ENCODE measurements at regions not wholly inside any gene's neighbourhood (a gene's known extent, or its start where the extent isn't known, plus 50 kb on each side); places are given as distances from the start of the nearest gene placed in this dataset.

DNA sequence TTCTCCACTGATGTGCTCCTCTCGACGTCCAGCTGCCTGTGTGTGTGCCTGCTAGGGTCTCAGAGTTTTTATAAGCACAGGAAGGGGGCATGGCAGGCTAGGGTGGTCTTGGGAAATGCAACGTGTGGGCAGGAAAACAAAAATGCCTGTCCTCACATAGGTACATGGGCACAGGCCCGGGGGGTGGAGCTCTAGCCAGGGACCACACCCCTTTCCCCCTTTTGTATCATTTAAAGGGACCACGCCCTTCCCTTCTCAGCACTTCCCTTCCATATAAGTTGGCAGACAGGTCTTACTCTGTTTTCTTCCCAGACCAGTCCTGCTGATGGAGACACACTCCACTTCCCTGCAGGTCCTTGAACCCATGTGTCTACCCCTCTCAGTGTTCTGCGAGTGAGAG lies 645.0 kb downstream of the CBLN2 start:
- DNase-seq, result no peak
- peaks cover 57% of the 10 kb centered on the region for H3K9me3 Mint-ChIP-seq
- no peaks in the 10 kb centered on the region for H3K4me1 Mint-ChIP-seq (ENCODE audit: low read depth)
- H3K27me3 Mint-ChIP-seq (ENCODE audit: insufficient read depth), result no peaks in the 10 kb centered on the region
- no peak overlapping the region for H3K27ac Mint-ChIP-seq
- H3K36me3 Mint-ChIP-seq (ENCODE audit: low read depth), result no peaks in the 10 kb centered on the region; the same call in 1 of the 2 replicates
- no peak for TF ChIP-seq CTCF (IDR thresholded peaks at IDR 0.05)
- H3K4me3 Mint-ChIP-seq, result no peak overlapping the region

DNA sequence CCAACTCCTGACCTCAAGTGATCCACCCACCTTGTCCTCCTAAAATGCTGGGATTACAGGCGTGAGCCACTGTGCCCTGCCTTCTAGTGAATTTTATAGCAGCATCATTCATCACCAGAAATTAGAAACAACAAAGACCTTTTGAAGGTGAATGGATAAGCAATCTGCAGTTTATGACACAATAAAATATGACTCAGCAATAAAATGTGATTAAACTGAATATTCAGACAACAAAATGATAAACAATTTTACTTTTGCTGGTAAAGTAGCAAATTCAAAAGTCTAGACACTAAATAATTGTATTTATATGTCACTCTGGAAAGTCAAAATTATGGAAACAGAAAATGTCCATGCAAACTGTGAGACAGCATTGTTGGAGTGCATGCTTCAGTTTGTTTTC lies 656.6 kb downstream of the CBLN2 start:
- Mint-ChIP-seq H3K36me3 (ENCODE audit: low read depth) (no peaks in the 10 kb centered on the region), H3K27me3 (ENCODE audit: insufficient read depth) (no peaks in the 10 kb centered on the region; the same call in 1 of the 2 replicates), H3K27ac (no peak overlapping the region), H3K9me3 (peaks cover 39% of the 10 kb centered on the region), H3K4me3 (no peak overlapping the region), H3K4me1 (ENCODE audit: low read depth) (no peaks in the 10 kb centered on the region)
- DNase-seq, result no peak
- no peak for TF ChIP-seq CTCF (IDR thresholded peaks at IDR 0.05)

- no peaks in the 10 kb centered on the region for H3K27me3 Mint-ChIP-seq (ENCODE audit: insufficient read depth)
- DNase-seq, result no peak
- TF ChIP-seq CTCF (IDR thresholded peaks at IDR 0.05), result no peak
- H3K4me1 Mint-ChIP-seq (ENCODE audit: low read depth), result no peaks in the 10 kb centered on the region
- H3K9me3 Mint-ChIP-seq, result peaks cover 55% of the 10 kb centered on the region
- H3K4me3 Mint-ChIP-seq, result no peak overlapping the region
- no peak overlapping the region for H3K27ac Mint-ChIP-seq
- H3K36me3 Mint-ChIP-seq (ENCODE audit: low read depth), result no peaks in the 10 kb centered on the region; the same call in 1 of the 2 replicates
Observed at GRCh38 chr18:71878226-71878625, 665.9 kb downstream of the CBLN2 start.

GRCh38 chr18:71873695-71874094 lies 670.4 kb downstream of the CBLN2 start:
- H3K4me1 Mint-ChIP-seq (ENCODE audit: low read depth), result no peaks in the 10 kb centered on the region
- no peak overlapping the region for H3K4me3 Mint-ChIP-seq
- no peaks in the 10 kb centered on the region; the same call in 1 of the 2 replicates for H3K36me3 Mint-ChIP-seq (ENCODE audit: low read depth)
- no peak for DNase-seq
- H3K9me3 Mint-ChIP-seq, result peaks cover 50% of the 10 kb centered on the region
- H3K27ac Mint-ChIP-seq, result no peak overlapping the region
- no peak for TF ChIP-seq CTCF (IDR thresholded peaks at IDR 0.05)
- no peaks in the 10 kb centered on the region; the same call in 1 of the 2 replicates for H3K27me3 Mint-ChIP-seq (ENCODE audit: insufficient read depth)

- Mint-ChIP-seq H3K27me3 (ENCODE audit: insufficient read depth) (no peaks in the 10 kb centered on the region), H3K27ac (no peak overlapping the region)
Observed at GRCh38 chr18:71865888-71866287, 678.3 kb downstream of the CBLN2 start.

More at GRCh38 chr18:71865888-71866287, 678.3 kb downstream of the CBLN2 start:
- H3K36me3 Mint-ChIP-seq (ENCODE audit: low read depth), result no peaks in the 10 kb centered on the region
- no peak overlapping the region for H3K4me3 Mint-ChIP-seq
- H3K4me1 Mint-ChIP-seq (ENCODE audit: low read depth), result no peaks in the 10 kb centered on the region
- H3K9me3 Mint-ChIP-seq, result peaks cover 39% of the 10 kb centered on the region
- no peak for DNase-seq
- no peak for TF ChIP-seq CTCF (IDR thresholded peaks at IDR 0.05)
